GM18867 (cell line): ENCODE measurements at regions not wholly inside any gene's neighbourhood (a gene's known extent, or its start where the extent isn't known, plus 50 kb on each side); places are given as distances from the start of the nearest gene placed in this dataset.

Experiments used
- ATAC-seq: cut with Tn5 transposase; IDR thresholded peaks from one replicate; pipeline ENCODE4 v1.9.1; 2021; ENCODE audit warnings: mild to moderate bottlenecking, moderate library complexity; ENCODE audit not compliant: unreplicated experiment

DNA sequence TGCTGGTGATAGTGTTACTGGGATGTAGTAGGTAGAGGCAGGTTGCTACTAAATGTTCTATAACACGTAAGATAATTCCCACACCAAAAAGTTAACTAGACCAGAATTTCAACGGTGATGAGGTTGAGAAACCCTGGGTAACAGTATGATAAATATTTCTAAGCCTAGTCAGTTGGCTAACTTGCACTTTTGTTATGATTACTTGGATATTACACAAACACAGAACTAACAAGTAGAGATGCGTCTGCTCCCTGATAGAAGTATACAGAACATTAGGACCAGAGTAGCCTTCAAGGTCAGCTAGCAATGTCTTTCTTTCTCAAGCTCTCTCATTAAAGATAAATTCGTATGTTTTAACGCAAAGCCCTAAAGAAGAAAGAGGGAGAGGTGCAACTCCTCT is 86.2 kb upstream of the FZD8 start:
- ATAC-seq, result no peak

- ATAC-seq, result no peak
Measured at GRCh38 chr10:35726846-35727245, 84.8 kb upstream of the FZD8 start.

DNA sequence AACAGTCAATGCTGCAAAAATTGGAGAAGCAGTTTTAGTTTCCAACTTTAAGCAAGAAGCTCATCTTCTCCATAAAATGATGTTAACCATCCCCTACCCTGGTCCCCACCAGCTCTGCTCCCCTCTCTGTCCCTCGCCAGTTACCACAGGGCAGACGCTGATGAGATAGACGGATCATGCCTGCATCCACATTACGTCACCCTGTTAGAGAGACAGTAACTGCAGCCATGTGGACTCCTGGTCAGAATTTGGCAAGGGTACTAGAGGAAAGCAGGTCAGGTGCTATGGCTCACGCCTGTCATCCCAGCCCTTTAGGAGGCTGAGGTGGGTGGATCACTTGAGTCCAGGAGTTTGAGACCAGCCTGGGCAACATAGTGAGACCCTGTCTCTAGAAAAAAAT is 81.9 kb upstream of the FZD8 start:
- ATAC-seq, result no peak

DNA sequence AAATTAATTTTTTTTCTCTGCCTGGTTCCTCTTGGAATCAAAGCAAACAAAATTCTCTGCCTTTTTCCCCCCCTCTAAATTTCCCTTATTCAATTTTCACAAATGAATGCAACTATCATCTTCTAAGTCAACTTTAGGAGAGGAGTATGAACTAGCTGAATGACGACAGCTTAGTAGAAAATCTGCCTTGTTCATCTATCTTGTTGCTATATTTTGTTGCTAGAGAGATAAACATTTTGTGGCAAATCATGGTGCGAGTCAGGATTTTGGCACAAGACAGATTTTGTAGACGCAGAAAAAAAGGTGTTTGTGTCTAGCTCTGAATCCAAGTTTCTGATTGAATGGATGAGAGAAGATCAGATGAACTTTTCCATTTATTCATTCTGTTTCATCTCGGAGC is 81.0 kb upstream of the FZD8 start:
- ATAC-seq, result no peak

DNA sequence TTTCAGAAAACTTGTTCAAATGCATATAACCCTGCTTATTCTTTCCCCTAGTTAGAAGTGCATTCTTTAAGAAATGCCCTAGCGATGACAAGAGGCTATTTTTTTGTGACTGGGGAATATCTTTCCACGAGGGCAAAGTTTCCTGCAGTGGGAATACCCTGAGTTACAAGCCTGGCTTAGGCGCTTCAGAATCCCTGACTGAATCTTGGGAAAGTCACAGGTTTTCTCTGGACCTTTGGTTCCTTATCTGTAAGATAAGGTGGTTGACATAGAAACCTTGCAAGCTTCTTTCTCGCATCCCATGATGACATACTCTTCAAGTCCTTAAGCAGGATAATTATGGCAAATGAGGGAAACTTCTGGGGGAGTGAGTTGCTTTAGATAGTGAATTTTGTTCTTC is 80.5 kb upstream of the FZD8 start:
- ATAC-seq, result no peak

DNA sequence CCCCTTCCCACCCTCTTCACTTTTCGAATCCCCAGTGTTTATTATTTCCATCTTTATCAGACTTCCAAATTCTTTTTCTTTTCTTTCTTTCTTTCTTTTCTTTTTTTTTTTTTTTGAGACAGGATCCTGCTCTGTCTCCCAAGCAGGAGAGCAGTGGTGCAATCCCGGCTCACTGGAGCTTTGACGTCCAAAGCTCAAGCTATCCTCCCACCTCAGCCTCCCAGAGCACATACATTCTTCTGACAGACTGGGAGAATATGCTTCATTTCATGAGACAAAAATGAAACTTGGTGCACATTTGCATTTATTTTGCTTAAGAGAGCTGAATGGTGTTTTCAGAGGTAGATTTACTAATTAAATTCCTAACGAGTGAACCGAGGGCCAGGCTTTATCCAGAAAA is 80.1 kb upstream of the FZD8 start:
- no peak for ATAC-seq

DNA sequence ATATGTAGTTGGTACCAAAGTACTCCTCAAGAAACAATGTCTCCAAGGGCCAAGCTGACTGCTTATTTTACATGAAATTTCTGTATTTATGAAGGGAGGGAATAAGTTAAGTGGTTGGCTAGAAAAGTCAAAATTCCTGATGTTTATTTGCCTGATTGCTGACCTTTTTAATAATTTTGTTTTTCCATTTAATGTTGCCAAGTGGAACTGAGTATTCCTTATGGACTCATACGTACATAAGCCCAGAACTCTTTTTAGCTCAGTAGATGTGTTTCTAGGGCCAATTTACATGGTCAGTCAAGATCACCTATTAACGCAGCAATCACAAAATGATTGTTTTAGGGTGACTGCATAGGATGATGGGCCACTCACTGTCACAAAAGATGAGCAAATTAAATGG is 78.3 kb upstream of the FZD8 start:
- ATAC-seq, result no peak

DNA sequence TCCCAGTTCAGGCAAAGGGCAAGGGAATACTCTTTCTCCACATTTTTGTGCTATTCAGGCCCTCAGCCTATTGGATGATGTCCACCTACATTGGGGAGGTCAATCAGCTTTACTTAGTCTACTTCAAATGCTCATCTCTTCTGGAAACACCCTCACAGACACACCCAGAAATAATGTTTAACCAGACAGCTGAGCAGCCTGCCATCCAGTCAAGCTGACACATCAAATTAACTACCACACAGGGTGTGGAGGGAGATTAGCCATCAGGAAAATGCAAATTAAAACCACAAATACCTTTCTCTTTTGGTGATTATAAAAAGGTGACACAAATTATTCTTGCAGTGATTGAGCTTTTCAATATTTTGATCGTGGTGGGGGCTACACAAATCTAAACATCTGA is 74.7 kb upstream of the FZD8 start:
- no peak for ATAC-seq

- ATAC-seq, result no peak
Measured at GRCh38 chr10:35712486-35712885, 70.4 kb upstream of the FZD8 start.

DNA sequence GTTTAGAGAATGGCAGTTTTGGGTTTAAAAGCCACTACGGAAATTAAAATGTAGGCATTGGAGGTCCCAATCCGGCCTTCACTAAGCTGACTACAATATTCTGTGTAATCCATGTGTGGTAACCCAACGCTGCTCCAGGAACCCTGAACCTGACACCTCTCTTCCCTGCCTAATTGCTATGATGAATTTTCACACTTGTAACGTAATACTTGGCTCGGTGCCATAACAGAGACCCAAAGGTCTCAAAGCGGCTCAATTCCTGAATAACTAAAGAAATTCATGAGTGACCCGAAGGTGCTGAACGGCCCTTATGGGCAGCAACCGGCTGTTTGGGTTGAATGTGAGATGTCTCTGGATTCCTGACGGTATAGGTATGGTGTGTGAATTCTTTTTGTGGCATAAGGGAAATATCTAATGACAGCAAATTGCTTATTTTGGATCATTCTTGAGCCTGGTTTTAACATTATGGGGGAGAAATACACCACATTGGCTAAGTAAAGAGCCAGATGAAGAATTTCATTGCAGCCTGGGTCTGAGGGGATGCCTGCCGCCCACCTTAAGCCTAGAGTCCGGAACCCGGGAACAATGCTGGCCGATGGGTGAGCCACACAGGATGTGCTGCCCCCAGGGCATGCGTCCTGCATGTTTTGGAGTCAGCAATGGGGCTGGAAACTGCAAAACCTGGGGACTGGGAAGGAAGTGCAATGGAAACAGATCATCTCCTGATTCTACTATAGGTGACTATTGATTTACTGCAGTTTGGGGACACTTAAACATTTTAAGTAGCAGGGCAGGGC is 69.7 kb upstream of the FZD8 start:
- no peak for ATAC-seq

- no peak for ATAC-seq
Measured at GRCh38 chr10:35707642-35708425, 65.7 kb upstream of the FZD8 start.

GRCh38 chr10:35706959-35707358 is 64.9 kb upstream of the FZD8 start:
- no peak for ATAC-seq

DNA sequence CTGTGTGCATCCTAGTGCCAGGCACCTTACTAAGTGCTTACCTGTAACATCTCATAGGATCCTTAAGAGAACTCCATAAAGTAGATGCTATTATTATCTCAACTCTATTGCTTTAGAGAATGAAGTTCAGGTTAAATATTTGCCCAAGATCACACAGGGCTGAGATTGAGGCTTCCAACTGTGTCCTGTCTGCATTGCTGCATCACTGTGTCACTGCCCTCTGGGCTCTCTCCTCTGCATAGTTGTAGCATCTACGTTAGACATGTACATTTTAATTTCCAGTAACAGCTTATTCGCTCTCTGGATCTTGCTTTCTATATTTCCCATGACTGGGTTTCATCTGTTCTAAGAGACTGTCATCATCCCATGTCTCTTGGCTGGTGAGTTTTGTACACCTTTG is 63.6 kb upstream of the FZD8 start:
- ATAC-seq, result no peak

GRCh38 chr10:35705051-35705450 is 63.0 kb upstream of the FZD8 start:
- ATAC-seq, result no peak

DNA sequence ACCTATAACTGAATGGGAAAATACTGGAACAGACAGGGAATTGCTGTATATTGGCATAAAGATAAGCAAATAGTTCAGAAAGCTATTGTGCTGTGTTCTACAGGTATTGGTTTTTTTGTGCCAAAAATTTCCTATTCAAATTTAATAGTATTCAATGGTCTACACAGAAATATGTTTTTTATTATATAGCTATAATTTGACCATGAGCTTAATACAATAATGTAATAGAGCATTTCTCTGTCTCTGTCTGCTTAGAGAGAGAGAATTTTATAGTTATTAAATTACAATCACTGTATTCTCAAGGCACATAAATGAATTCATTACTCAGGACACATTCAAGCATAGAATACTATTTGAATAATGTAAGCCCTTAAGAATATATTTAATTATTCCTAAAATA is 62.3 kb upstream of the FZD8 start:
- no peak for ATAC-seq

DNA sequence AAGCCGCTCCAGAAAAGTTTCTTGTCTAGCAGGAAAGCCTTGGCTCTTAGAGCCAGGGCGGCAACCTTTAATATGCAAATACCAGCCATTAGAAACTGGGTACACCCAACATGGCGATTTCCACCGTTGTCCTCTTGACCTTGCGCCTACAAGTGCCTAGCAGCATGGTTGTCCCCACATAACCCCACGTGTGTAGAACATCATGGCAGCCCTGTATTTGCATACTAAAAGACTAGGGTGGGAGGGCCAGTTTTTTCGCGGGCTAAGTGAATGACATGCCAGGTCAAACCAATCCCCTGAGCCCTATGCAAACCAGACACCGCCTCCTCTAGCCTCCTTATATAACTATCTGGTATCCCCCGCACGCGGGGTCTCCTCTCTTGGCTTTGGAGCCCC is 58.4 kb upstream of the FZD8 start:
- ATAC-seq, result no peak

- ATAC-seq, result no peak
Measured at GRCh38 chr10:35699848-35700486, 57.9 kb upstream of the FZD8 start.

GRCh38 chr10:35696392-35697287 is 54.5 kb upstream of the FZD8 start:
- no peak for ATAC-seq

- no peak for ATAC-seq
Measured at GRCh38 chr10:35693800-35694199, 51.7 kb upstream of the FZD8 start.
